K562 (cell line): ENCODE measurements at regions not wholly inside any gene's neighbourhood (a gene's known extent, or its start where the extent isn't known, plus 50 kb on each side); places are given as distances from the start of the nearest gene placed in this dataset.

Source experiments
- ATAC-seq: fragments of 200-7000 bp; cut with Tn5 transposase; 3 replicates; pipeline ENCODE4 v1.9.1; 2020; ENCODE audit warnings: moderate library complexity
- BruUV-seq: library from RNA; stranded (reverse); fragments of 400-500 nt; replicated peaks from 2 replicates; lab custom pipeline; 2021; lab: Mats Ljungman, UMichigan
- CTCF ChIA-PET: fragments of 300-600 bp; formaldehyde crosslinking; extraction: SDS; loops from one replicate; lab custom pipeline; 2021; ENCODE audit warnings: low intra/inter-chr PET ratio; lab: Yijun Ruan, JAX
- POLR2A ChIA-PET: fragments of 300-600, 350-650 bp; sonication (Branson Sonifier 250); formaldehyde crosslinking; extraction: SDS; loops from one replicate; lab custom pipeline; 2021; ENCODE audit warnings: antibody characterized with exemption, inconsistent platforms; lab: Yijun Ruan, JAX
- DNase-seq, 4 experiments: peaks; one replicate each; pipeline versions ENCODE4 v3.0.0 to v3.0.0-alpha.2; 2011 to 2018; ENCODE audit warnings: low spot score in 3 of 4, mixed read lengths in 3 of 4; ENCODE audit errors: extremely low read depth in 1 of 4
- FAIRE-seq: peaks from 2 replicates; lab custom pipeline; 2011; peaks lifted over from hg19 to GRCh38; lab: Jason Lieb, UNC
- H2AFZ ChIP-seq: 2 replicates; pipeline ENCODE4 v1.6.0; 2011; ENCODE audit warnings: low read depth, low read length, control low read depth, inconsistent platforms
- H3K27ac ChIP-seq: fragments of 200-600 bp; 3 replicates; pipeline ENCODE4 v1.8.0; 2011; ENCODE audit warnings: low read depth, mild to moderate bottlenecking, control low read depth, inconsistent platforms, low read length, moderate library complexity, mixed read lengths; ENCODE audit errors: extremely low read depth
- H3K27me3 ChIP-seq, 2 experiments: fragments of 300-600 bp in 1 of 2; 2 replicates in 1 of 2; 3 replicates in 1 of 2; pipeline versions ENCODE4 v1.6.0 to v1.8.0; 2011; ENCODE audit warnings: inconsistent platforms in 2 of 2, low read length in 2 of 2, mild to moderate bottlenecking in 1 of 2, mixed read lengths in 1 of 2, moderate library complexity in 1 of 2; ENCODE audit not compliant: control insufficient read depth in 2 of 2, insufficient read depth in 2 of 2
- H3K36me3 ChIP-seq: fragments of 300-600 bp; 3 replicates; pipeline ENCODE4 v1.8.0; 2011; ENCODE audit warnings: mild to moderate bottlenecking, low read length, inconsistent platforms; ENCODE audit not compliant: control insufficient read depth, insufficient read depth
- H3K4me1 ChIP-seq, 2 experiments: fragments of 200-600 bp in 1 of 2; replicated peaks in 1 of 2; 2 replicates in 1 of 2; 3 replicates in 1 of 2; pipeline versions ENCODE4 v1.5.1 to v1.8.0; 2011; ENCODE audit warnings: inconsistent platforms in 2 of 2, low read length in 2 of 2, mild to moderate bottlenecking in 1 of 2, mixed read lengths in 1 of 2, moderate library complexity in 1 of 2; ENCODE audit not compliant: control insufficient read depth in 2 of 2, insufficient read depth in 2 of 2
- H3K4me2 ChIP-seq: 2 replicates; pipeline ENCODE4 v1.6.1; 2011; ENCODE audit warnings: low read length, control low read depth, inconsistent platforms, mixed read lengths; ENCODE audit not compliant: insufficient read depth
- H3K4me3 ChIP-seq: fragments of 200-600 bp; sonication (generic), shearing (Covaris generic); 2 replicates; pipeline ENCODE4 v1.5.1; 2016; ENCODE audit warnings: control low read depth, inconsistent platforms
- H3K79me2 ChIP-seq: fragments of 200-600 bp; 3 replicates; pipeline ENCODE4 v1.8.0; 2011; ENCODE audit warnings: low read length, inconsistent platforms; ENCODE audit not compliant: control insufficient read depth, insufficient read depth
- H3K9ac ChIP-seq, 2 experiments: 2 replicates each; pipeline versions ENCODE4 v1.6.0 to v1.6.1; 2011; ENCODE audit warnings: low read depth in 2 of 2, low read length in 2 of 2, control low read depth in 1 of 2, inconsistent platforms in 1 of 2, mild to moderate bottlenecking in 1 of 2, mixed read lengths in 1 of 2; ENCODE audit not compliant: insufficient read depth in 1 of 2
- H3K9me1 ChIP-seq: one replicate; pipeline ENCODE4 v1.6.0; 2011; ENCODE audit warnings: inconsistent platforms, mild to moderate bottlenecking, low read length, moderate library complexity; ENCODE audit not compliant: control insufficient read depth, insufficient read depth
- H3K9me3 ChIP-seq: replicated peaks from 2 replicates; pipeline ENCODE4 v1.5.1; 2011; ENCODE audit warnings: low read depth, low read length, inconsistent platforms; ENCODE audit not compliant: control insufficient read depth, insufficient read depth
- H4K20me1 ChIP-seq: replicated peaks from 2 replicates; pipeline ENCODE4 v1.6.1; 2011; ENCODE audit warnings: low read length, inconsistent platforms, mixed read lengths; ENCODE audit not compliant: control insufficient read depth, insufficient read depth
- HDGF ChIP-seq: fragments of 450-650 bp; IDR thresholded peaks from 2 replicates; pipeline ENCODE4 v1.6.1; 2016
- ZNF318 ChIP-seq, 2 experiments: fragments of 450-650 bp; IDR thresholded peaks; 2 replicates each; pipeline ENCODE4 v1.6.1; 2016; ENCODE audit warnings: mild to moderate bottlenecking in 2 of 2, borderline replicate concordance in 1 of 2, low read depth in 1 of 2, moderate library complexity in 1 of 2
- WGBS: fragments of 100-300 bp; shearing (Covaris generic); methylation state at CpG from one replicate; pipeline ENCODE4 v1.1.6; 2016; ENCODE audit warnings: low coverage, mixed read lengths; ENCODE audit not compliant: insufficient coverage; ENCODE audit errors: missing lambda C conversion rate; 5-methylcytosine and 5-hydroxymethylcytosine counted together
- in situ Hi-C: fragments of 300-500 bp; cut with MboI; formaldehyde crosslinking; loops from 4 replicates; pipeline ENCODE4 v1.15.0; 2018; ENCODE audit warnings: inconsistent platforms, mixed read lengths
- intact Hi-C: fragments of 100-400 bp; cut with micrococcal nuclease; formaldehyde crosslinking; loops from 2 replicates; pipeline ENCODE4 v1.14.2; 2022

GRCh38 chr5:89575319-89575718 lies 692.3 kb upstream of the MEF2C start (continued):
- TF ChIP-seq ZNF318 (IDR thresholded peaks at IDR 0.05; ENCODE audit: borderline replicate concordance in 1 of 2, low read depth in 1 of 2) = no peak
- TF ChIP-seq, all 486 proteins: peak for 0

GRCh38 chr5:89573345-89573744 lies 690.4 kb upstream of the MEF2C start:
- in situ Hi-C loops (no loop called here), intact Hi-C loops (no loop called here)
- ChIA-PET POLR2A (no interaction called here), CTCF (no interaction called here)
- no peak overlapping the region for H3K4me2 ChIP-seq
- BruUV-seq = no TSS peak
- no peak overlapping the region; the same call in 1 of the 2 replicates for H2AFZ ChIP-seq
- no peaks in the 10 kb centered on the region for H4K20me1 ChIP-seq
- no peaks in the 10 kb centered on the region for H3K27me3 ChIP-seq
- 19% methylated on average over 4 of the region's 4 CpGs for whole genome bisulfite sequencing
- no peak overlapping the region for H3K4me3 ChIP-seq
- DNase-seq = no peak
- no peaks in the 10 kb centered on the region for H3K36me3 ChIP-seq
- no peak for ATAC-seq
- no peak for TF ChIP-seq HDGF
- no peaks in the 10 kb centered on the region; a peak in 1 of 5 replicates for H3K4me1 ChIP-seq
- no peak overlapping the region for H3K27ac ChIP-seq
- H3K79me2 ChIP-seq = no peaks in the 10 kb centered on the region
- FAIRE-seq = no peak
- H3K9me1 ChIP-seq = no peaks in the 10 kb centered on the region
- no peaks in the 10 kb centered on the region for H3K9me3 ChIP-seq
- no peak overlapping the region for H3K9ac ChIP-seq
